T-helper 2 cell treated with Interferon-gamma antibody and Interleukin-4, amounts not matched to agents 5 μg/mL and 100 μg/mL, for 36 hours (primary cell): ENCODE measurements at regions not wholly inside any gene's neighbourhood (a gene's known extent, or its start where the extent isn't known, plus 50 kb on each side); places are given as distances from the start of the nearest gene placed in this dataset.

Experiments used
- DNase-seq: peaks from one replicate; pipeline ENCODE4 v3.0.0; 2021; ENCODE audit warnings: low spot score
- H3K27ac Mint-ChIP-seq: one replicate; pipeline ENCODE4 v1.8.0; 2021; ENCODE audit warnings: mild to moderate bottlenecking, mixed read lengths
- H3K27me3 Mint-ChIP-seq: one replicate; pipeline ENCODE4 v1.8.0; 2021; ENCODE audit warnings: low read depth, mixed read lengths
- H3K36me3 Mint-ChIP-seq: one replicate; pipeline ENCODE4 v1.8.0; 2021; ENCODE audit warnings: low read depth, mixed read lengths
- H3K4me1 Mint-ChIP-seq: one replicate; pipeline ENCODE4 v1.8.0; 2021; ENCODE audit warnings: low read depth, mixed read lengths
- H3K4me3 Mint-ChIP-seq: one replicate; pipeline ENCODE4 v1.8.0; 2022; ENCODE audit warnings: mild to moderate bottlenecking, moderate library complexity, mixed read lengths
- H3K9me3 Mint-ChIP-seq: one replicate; pipeline ENCODE4 v1.8.0; 2021; ENCODE audit warnings: mixed read lengths

DNA sequence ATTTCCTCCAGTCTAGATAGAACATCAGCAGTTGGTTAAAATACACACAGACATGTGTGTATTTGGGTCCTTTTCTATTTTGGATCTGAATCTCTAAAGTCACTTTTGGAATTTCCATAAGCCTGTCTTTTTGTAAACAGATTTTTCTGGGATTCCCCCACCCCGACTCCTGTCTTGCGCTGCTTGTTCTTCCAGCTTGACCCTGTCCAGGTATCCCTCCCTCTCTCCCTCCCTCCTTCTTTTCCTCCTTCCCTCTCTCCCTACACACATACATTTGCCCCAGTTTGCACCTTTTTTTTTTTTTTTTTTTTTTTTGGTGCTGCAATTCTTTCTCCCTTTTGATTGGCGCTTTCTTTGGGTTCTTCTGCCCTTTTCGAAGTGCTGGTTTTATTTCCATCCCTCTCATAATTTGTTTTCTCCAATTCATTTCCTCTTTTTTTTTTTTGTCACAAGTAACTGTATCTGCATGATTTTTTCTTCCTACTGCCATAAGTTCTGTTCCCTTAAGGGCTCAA, 114.8 kb upstream of the SERTAD2 start:
- no peaks in the 10 kb centered on the region for H3K36me3 Mint-ChIP-seq
- H3K27ac Mint-ChIP-seq, result peak overlapping the region; percentile 83
- H3K4me3 Mint-ChIP-seq, result peak overlapping the region; percentile 93
- H3K4me1 Mint-ChIP-seq, result peaks cover 39% of the 10 kb centered on the region
- peaks cover 5% of the 10 kb centered on the region for H3K9me3 Mint-ChIP-seq
- no peak for DNase-seq
- H3K27me3 Mint-ChIP-seq, result peaks cover 11% of the 10 kb centered on the region

DNA sequence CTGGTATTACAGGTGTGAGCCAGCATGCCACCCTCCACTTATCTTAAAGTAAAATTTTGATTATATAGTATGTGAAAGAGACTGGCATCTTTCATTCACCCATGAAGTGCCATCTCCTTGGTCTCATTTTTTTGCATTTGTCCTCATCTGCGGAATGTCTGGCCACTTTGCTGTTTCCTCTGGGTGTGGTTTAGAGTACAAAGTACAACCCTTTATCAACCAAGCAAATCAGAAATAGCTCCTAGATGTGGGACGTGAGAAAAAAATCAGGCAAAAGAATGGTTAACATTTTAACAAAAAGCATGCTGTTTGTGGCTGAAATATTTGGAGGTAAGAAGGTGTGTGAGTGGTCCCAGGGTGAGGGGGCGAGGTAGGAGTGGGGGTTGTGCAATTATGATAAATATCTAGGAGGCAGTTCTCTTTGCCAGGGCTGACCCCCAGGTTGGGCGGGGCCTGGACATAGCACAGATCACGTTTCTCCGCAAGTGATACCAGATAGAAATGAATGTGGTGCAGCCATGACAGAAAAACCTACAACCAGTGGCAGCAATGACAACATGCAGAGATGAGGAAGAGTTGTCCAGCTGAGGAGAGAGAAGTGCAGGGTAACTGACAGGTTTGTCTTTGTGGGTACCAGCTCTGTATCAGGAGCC, 115.8 kb upstream of the SERTAD2 start:
- peaks cover 38% of the 10 kb centered on the region for H3K4me1 Mint-ChIP-seq
- no peak overlapping the region for H3K27ac Mint-ChIP-seq
- no peak overlapping the region for H3K4me3 Mint-ChIP-seq
- H3K36me3 Mint-ChIP-seq, result no peaks in the 10 kb centered on the region
- peaks cover 5% of the 10 kb centered on the region for H3K9me3 Mint-ChIP-seq
- peaks cover 13% of the 10 kb centered on the region for H3K27me3 Mint-ChIP-seq
- DNase-seq, result no peak

DNA sequence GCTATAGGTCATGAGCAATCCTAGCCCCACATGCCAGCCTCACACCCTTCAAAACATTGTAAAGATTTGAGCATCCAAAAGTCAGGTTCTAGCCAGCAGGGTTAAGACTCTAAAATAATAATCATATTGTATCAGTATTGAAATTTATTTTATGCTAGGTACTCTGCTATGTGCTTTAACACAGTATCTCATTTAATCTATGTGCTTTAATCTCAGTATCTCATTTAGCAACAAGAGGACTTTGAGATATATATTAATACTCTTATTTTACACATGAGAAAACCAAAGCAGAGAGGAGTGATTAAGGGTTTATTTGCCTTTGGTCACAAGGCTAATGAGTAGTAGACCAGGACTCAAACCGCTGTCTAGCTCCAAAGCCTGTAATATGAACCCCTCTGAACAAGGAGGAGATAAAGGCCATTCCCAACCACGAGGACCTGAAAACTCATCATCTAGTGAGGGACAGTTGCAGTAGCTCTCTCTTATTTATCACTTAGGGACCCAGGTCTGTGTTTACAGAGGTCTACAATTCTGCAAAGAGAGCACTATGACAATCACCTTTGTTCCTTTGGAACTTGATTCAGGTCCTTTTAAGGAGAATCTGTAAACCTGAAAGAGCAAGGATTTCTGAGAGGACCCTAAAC, 116.5 kb upstream of the SERTAD2 start:
- Mint-ChIP-seq H3K27me3 (peaks cover 13% of the 10 kb centered on the region), H3K27ac (peak overlapping the region; percentile 11), H3K4me1 (peaks cover 36% of the 10 kb centered on the region), H3K4me3 (no peak overlapping the region), H3K36me3 (no peaks in the 10 kb centered on the region), H3K9me3 (peaks cover 5% of the 10 kb centered on the region)
- no peak for DNase-seq

DNA sequence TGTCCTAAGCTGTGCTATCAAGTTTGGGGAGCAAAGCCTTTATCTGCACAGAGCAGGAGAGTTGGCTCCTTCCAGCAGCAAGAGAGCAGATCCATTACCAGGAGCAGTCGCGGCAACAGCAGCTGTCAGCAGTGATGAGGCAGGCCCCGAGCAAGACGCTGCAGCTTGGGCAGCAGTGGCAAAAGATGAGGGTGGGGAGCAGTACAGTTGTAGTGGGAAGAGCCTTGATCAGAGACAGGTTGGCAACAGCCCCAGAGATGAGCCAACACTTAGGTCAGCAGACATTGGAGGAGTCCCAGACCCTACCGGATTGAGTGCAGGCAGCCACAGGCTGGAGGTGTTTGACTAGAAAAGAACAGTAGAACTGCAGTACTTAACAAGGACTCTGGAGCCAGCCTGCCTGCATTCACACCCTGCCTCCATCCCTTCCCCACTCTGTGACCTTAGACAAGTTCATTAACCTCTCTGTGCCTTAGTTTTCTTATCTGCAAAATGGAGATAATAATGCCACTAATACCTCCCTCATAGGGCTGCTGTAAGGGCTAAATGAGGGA, 117.1 kb upstream of the SERTAD2 start:
- H3K27ac Mint-ChIP-seq, result no peak overlapping the region
- DNase-seq, result no peak
- H3K36me3 Mint-ChIP-seq, result no peaks in the 10 kb centered on the region
- H3K4me3 Mint-ChIP-seq, result no peak overlapping the region
- peaks cover 5% of the 10 kb centered on the region for H3K9me3 Mint-ChIP-seq
- peaks cover 13% of the 10 kb centered on the region for H3K27me3 Mint-ChIP-seq
- peaks cover 32% of the 10 kb centered on the region for H3K4me1 Mint-ChIP-seq

DNA sequence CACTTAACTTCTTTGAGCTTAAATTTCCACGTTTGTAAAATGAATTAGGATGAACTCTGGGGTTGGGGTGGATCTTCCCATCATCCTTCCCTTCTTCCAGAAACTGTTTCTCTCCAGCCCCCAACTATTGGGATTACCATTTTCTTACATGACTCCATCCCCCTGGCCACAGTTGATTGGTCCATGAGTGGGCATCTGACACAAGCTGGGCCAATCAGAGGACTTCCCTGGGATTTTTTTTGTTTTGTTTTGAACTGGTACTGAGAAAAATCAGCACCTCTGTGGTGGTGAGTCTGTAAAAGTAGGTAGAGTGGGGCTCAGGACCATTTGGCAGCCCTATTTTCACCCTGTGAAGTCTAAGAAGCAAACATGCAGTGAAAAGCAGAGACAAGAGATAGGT, 118.0 kb upstream of the SERTAD2 start:
- H3K27me3 Mint-ChIP-seq, result peaks cover 13% of the 10 kb centered on the region
- H3K4me1 Mint-ChIP-seq, result peaks cover 26% of the 10 kb centered on the region
- no peak overlapping the region for H3K4me3 Mint-ChIP-seq
- no peak for DNase-seq
- H3K9me3 Mint-ChIP-seq, result peaks cover 10% of the 10 kb centered on the region
- H3K36me3 Mint-ChIP-seq, result no peaks in the 10 kb centered on the region
- no peak overlapping the region for H3K27ac Mint-ChIP-seq

DNA sequence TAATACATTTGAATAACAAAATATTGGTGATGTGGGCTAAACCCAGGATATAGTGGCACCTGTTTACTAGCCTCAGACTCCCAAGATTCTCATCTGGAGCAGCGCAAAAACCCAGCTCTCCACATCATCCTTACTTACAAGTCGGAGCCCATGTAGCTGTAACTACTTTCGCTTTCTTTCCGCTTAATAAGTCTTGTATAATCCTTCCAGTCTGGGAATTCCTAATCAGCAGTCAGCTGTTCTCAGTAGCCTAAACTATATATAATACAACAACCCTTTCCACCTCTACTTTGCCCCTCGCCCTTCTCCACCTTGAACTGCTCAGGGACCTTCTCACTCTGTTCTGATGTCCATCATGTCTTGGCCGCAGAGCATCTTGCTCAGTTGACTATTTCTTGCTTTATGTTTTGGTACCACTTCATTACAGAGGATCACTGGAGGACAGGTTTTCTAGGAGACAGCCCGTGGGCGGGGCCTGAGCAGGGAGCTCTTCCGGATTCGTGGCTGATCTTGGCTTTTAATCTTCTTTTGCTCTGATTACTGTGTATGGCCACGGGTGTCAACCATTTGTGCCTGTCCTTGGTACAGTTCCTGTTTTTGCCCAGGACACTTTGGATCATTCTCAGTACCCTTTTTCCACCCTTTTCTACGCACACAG, 119.9 kb upstream of the SERTAD2 start:
- H3K4me3 Mint-ChIP-seq, result no peak overlapping the region
- no peak for DNase-seq
- peaks cover 15% of the 10 kb centered on the region for H3K4me1 Mint-ChIP-seq
- peaks cover 13% of the 10 kb centered on the region for H3K27me3 Mint-ChIP-seq
- H3K27ac Mint-ChIP-seq, result no peak overlapping the region
- peaks cover 10% of the 10 kb centered on the region for H3K9me3 Mint-ChIP-seq
- H3K36me3 Mint-ChIP-seq, result no peaks in the 10 kb centered on the region

DNA sequence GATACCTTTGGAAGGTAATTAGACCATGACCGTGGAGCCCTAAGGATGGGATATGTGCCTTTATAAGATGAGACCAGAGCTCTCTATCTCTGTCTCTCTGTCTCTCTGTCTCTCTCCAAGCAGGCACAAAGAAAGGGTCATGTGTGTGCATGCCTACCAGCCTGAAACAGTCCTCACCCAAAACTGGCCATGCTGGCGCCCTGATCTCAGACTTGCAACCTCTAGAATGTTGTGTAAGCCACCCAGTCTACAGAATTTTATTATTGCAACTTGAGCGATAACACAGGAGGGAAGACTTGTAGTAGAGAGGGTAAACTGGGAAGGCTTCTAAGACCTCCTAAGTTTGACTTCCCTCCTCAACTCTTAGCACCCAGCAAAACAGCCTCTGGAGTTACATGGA, 124.1 kb upstream of the SERTAD2 start:
- Mint-ChIP-seq H3K4me3 (no peak overlapping the region), H3K4me1 (peaks cover 3% of the 10 kb centered on the region), H3K27me3 (peaks cover 4% of the 10 kb centered on the region), H3K36me3 (no peaks in the 10 kb centered on the region), H3K27ac (no peak overlapping the region), H3K9me3 (peaks cover 6% of the 10 kb centered on the region)
- DNase-seq, result no peak

DNA sequence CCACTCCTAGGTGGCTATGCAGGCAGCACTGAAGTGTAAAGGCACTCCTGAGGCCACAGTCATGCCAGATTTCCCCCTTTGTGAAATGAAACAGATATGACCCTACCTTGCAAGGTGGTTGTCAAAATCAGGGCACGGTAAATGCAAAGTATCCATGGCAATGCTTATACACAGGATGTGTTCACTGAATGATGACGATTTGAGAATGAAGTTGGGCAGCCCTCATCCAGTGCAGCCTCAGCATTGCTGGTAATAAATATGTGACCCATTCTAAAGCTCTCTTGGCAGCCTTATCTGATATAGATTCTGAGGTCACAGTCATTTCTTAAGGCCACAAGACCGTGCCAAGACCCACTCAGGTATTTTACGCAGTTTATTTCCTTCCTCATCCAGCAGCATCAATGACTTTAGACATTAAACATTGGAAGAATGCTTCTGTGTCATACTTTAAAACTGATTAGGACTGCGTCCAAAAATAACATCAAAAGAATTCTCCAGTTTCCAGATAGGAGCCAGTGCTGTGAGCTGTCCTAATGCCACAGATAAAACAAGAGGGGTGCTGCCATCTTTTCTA, 125.5 kb upstream of the SERTAD2 start:
- peaks cover 3% of the 10 kb centered on the region for H3K4me1 Mint-ChIP-seq
- peaks cover 6% of the 10 kb centered on the region for H3K9me3 Mint-ChIP-seq
- peaks cover 2% of the 10 kb centered on the region for H3K27me3 Mint-ChIP-seq
- no peak overlapping the region for H3K4me3 Mint-ChIP-seq
- H3K27ac Mint-ChIP-seq, result no peak overlapping the region
- DNase-seq, result no peak
- no peaks in the 10 kb centered on the region for H3K36me3 Mint-ChIP-seq

DNA sequence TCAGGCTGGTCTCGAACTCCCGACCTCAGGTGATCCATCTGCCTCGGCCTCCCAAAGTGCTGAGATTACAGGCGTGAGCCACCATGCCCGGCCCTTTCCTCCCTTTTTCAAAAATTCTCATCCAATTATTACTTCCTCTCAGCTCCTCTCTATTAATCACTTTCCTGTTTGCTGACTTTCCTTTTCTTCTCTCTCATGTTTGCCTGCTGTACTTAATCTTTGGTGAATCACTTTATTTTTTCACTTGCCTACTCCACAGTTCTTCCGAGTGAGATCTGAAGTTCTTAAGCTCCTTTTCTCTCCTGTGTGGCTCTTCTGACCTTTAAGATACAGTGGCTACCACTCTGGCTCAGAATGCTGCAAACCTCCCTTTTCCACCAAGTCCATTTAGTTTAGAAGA, 126.3 kb upstream of the SERTAD2 start:
- Mint-ChIP-seq H3K4me1 (no peaks in the 10 kb centered on the region), H3K36me3 (no peaks in the 10 kb centered on the region), H3K27ac (no peak overlapping the region), H3K27me3 (peaks cover 2% of the 10 kb centered on the region), H3K9me3 (peaks cover 6% of the 10 kb centered on the region), H3K4me3 (no peak overlapping the region)
- DNase-seq, result no peak

DNA sequence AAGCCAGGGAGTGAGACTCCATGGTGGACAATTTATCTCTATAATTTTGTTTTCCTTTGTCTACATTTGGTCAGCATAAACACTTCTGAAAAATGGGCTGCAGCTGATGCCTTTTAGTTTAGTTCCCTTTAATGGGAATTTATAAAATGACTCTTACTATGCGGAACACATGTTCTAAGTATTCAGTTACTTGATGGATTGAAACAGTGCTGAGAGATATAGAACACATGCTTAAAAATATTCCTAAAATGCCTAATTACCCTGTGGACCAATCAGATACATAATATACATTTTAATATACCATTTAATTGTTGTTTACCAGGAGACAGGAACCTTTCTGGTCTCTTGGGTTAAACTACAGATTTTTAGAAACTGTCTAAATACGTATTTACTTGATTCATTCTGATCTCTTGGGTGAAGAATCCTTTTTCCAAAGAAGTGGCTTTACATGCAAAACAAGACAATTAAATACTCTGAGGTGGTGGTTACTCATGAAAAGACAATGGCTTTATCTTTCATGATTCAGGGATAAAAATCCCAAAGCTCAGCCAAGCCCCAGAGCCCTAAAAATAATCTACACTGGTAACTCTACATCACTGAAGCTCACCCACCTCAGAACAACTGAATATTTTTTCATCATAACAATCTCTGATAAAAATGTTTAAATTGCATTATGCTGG, 128.1 kb upstream of the SERTAD2 start:
- Mint-ChIP-seq H3K36me3 (no peaks in the 10 kb centered on the region), H3K27me3 (peaks cover 2% of the 10 kb centered on the region), H3K4me1 (no peaks in the 10 kb centered on the region), H3K27ac (no peak overlapping the region), H3K9me3 (no peaks in the 10 kb centered on the region), H3K4me3 (no peak overlapping the region)
- DNase-seq, result no peak

DNA sequence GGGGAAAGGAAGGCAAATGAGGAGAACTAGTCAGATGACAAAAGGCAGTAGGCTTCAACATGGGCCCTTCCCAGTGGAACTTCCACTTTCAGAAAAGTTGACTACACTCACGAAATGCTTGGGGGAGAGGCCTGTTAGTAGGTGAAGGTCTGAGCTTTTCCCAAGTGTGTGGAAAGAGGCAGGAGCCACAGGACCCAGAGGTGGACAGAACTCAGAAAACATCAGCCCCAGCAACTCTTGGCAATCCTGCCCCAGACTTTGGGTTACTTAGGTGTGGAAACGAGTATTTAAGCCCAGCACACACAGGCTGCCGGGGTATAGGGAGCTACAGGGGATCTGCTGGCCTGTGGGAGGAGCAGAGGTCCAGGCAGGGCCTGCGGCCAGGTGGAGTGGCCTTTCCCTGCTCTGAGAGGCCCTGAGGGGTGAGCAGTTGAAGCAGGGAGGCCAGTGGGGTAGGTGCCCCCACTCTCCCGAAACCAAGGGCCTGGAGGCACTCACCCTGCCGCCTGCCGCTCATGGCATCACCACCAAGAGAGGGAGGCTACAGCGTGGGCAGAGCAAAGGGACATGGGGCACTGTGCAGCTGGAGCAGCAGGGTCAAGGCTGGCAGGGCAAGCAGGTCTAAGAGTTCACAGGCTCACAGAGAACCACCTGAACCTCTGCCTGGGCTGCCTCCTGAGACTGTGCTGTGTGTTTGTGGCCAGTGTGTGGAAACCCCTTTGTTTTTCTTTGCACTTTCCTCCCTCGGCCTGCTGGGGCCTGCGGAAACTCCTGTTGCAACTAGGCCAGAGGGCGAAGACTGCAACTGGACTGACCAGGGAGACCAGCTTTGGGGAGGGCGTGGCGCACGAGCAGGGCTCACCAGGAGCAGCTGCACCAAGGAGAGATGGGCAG, 130.7 kb upstream of the SERTAD2 start:
- H3K27ac Mint-ChIP-seq, result no peak overlapping the region

DNA sequence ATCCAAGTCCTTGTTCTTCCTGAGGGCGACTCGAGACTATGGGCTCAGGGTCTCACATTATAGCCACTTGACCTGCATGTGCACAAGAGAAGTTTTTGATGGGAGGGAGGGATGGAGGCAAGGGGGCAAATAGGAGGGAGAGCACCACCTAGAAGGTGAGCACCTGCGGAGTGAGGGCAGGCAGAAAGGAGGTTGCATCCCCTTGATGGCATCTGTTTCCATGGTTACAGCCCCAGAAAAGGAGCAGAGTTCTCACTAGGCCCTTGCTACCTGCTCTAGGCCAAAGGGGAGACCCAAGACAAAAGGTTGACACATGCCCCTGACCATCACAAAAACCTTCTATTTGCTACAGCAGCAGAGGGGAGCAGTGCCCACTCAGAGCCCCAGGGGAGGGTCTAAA, 131.5 kb upstream of the SERTAD2 start:
- H3K9me3 Mint-ChIP-seq, result no peaks in the 10 kb centered on the region
- no peaks in the 10 kb centered on the region for H3K36me3 Mint-ChIP-seq
- no peak overlapping the region for H3K27ac Mint-ChIP-seq

More for the DNA sequence above, 130.7 kb upstream of the SERTAD2 start:
- peaks cover under 1% of the 10 kb centered on the region for H3K27me3 Mint-ChIP-seq
- H3K36me3 Mint-ChIP-seq, result no peaks in the 10 kb centered on the region
- H3K4me1 Mint-ChIP-seq, result no peaks in the 10 kb centered on the region
- DNase-seq, result no peak
- no peak overlapping the region for H3K4me3 Mint-ChIP-seq
- no peaks in the 10 kb centered on the region for H3K9me3 Mint-ChIP-seq

More for the DNA sequence above, 131.5 kb upstream of the SERTAD2 start:
- H3K4me3 Mint-ChIP-seq, result no peak overlapping the region
- H3K4me1 Mint-ChIP-seq, result no peaks in the 10 kb centered on the region
- no peaks in the 10 kb centered on the region for H3K27me3 Mint-ChIP-seq
- no peak for DNase-seq
